Epidermal melanocyte (primary cell): ENCODE measurements at regions not wholly inside any gene's neighbourhood (a gene's known extent, or its start where the extent isn't known, plus 50 kb on each side); places are given as distances from the start of the nearest gene placed in this dataset.

Source experiments
- DNase-seq: peaks from one replicate; pipeline ENCODE4 v3.0.0; 2011; ENCODE audit warnings: low spot score; ENCODE audit not compliant: insufficient read length

- DNase-seq, result no peak
Observed at GRCh38 chr5:35367526-35367925, 137.2 kb upstream of the PRLR start.

DNA sequence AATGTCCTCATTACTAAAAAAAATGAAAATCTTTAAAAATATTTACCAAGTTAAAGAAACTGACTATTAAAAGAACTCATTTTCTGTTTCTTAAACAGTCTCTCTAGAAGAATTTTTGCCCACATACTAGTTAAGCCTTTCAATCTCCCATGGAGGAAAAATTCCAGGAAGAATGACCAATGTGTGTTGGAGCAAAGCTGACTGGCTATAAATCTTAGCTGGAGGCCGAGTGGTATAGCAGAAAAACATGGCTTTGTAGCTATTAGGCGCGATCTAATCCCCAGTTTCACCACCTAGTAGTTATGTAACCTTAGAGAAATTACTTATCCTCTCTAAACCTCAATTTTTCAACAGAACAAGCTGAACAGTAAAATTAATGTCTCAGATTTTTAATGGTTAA lies 135.5 kb upstream of the PRLR start:
- no peak for DNase-seq

DNA sequence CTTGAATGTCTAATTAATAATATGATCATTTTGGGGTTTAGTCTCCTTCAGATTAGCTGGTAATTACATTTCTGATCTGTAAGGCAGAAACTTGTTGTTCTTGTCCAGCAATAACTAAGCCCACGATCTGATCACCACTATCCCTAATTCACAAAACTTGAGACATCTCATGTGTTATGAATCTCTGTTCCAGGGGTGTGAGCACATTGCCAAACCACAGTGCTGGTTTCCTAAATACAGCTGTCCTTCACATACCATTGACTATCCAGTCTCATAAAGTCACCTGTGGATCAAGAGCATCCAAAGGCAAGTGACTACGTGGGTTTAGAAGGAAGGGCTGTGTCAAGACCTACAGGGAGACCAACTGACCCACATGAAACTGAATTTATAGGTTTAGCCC lies 134.1 kb upstream of the PRLR start:
- DNase-seq, result no peak

- DNase-seq, result peak; percentile 38
Observed at GRCh38 chr5:35363387-35363965, 133.2 kb upstream of the PRLR start.

- no peak for DNase-seq
Observed at GRCh38 chr5:35362772-35363171, 132.5 kb upstream of the PRLR start.

GRCh38 chr5:35360671-35361070 lies 130.4 kb upstream of the PRLR start:
- no peak for DNase-seq

DNA sequence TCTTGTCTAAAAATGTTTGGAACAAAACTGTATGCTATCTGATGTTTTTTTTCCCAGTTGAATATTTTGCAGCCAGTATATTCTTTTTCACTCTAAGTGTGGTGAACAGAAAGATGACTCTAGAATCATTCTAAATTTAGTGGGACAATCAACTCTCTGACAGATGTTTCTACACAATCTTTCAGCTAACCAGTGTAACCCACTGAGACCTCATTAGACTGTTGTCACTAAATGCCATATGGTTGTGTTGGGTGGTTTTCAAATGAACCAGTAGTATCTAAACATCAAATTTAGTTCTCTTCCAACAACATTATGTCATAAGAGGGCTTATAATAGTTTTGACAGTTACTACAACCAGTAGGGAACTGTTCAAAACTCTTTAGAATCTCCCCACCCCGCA lies 129.6 kb upstream of the PRLR start:
- no peak for DNase-seq

DNA sequence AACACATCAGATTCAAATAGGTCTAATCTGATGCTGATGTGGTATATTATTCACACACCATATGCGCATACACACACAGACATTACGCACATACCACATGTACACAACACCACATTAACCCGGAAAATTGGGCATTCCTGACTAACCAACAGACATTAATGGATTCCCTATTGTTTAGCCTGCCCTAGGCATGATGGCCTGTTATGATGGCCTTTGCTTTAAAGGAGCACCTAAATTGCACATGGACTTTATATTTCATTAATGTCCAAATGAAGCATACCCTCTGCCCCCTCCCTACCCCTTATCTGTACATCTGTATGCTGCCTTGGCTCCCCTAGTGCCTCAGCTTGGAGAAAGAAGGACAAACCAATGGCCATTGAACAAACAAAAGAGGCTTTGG lies 127.7 kb upstream of the PRLR start:
- no peak for DNase-seq

DNA sequence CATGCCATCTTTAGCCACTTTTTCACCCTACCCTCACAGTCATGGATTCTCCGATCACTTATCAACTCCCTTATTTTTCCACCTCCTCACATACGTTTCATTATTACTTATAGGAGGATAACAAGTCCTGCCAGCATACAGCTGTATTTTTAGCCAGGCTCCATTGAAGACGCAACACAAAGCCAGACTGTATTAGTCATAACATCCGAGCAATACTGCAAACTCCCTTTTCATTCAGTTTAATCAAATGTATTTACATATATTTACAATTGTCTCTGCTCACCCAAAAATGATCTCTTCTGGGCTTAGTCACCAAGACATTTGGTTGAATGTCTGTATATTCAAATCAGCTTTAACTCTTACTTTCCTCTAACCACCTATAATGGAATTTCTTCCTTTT lies 126.4 kb upstream of the PRLR start:
- no peak for DNase-seq

DNA sequence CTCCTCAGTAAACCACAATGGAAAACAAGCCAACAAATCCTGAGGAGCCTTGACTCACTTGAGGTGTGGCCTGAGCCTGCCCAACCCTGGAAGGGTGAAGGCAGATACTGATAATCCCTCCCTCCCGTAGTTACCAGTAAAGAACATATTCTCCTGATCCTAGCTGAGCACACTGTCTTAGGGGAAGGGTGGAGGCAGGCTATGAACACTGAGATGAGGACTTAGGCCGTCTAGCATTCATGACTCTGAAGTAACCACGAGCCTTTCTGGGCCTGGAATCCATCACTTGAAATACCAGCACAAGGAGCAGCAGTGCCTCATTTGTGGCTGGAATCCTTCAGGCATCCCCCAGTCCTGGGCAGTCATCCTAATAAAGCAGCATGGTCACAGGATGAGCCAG lies 124.5 kb upstream of the PRLR start:
- DNase-seq, result no peak

- no peak for DNase-seq
Observed at GRCh38 chr5:35345222-35345621, 114.9 kb upstream of the PRLR start.

GRCh38 chr5:35342664-35343063 lies 112.4 kb upstream of the PRLR start:
- no peak for DNase-seq

- DNase-seq, result no peak
Observed at GRCh38 chr5:35341189-35341588, 110.9 kb upstream of the PRLR start.

DNA sequence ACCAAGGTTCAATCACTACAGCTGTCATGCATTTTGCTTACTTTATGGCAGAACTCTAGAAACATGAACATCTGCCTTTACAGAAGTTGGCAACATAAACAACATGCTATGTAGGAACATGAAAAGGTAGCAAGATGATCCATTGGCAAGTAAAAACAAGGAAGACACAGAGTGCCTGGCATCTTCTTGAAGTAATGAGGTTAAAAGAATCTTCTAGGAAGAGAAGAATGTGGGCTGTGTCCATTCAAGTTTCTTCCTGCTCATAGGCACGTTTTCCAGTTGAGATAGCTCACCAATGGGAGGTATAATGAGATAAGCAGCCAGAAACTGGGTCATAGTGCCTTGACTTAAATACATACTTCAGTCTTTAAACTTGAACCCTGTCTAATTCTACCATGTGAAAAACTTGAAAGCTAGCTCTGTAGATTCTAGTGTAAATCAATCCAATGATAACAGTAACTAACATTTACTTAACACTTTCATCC lies 109.4 kb upstream of the PRLR start:
- DNase-seq, result no peak

GRCh38 chr5:35339006-35339405 lies 108.7 kb upstream of the PRLR start:
- DNase-seq, result no peak

DNA sequence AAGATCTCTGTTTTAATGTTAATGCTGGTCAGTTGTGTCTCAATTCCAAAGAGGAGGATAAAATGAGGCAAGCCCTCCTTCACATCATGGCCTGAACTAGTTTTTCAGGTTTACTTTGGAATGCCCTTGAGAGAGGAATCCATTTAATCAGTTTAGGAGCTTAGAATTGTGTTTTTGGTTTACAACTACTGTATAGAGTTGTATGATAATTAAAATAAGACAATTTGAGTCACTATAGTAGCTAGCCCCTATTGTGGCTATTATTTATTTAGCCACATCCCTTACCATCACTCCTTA lies 107.8 kb upstream of the PRLR start:
- DNase-seq, result no peak

DNA sequence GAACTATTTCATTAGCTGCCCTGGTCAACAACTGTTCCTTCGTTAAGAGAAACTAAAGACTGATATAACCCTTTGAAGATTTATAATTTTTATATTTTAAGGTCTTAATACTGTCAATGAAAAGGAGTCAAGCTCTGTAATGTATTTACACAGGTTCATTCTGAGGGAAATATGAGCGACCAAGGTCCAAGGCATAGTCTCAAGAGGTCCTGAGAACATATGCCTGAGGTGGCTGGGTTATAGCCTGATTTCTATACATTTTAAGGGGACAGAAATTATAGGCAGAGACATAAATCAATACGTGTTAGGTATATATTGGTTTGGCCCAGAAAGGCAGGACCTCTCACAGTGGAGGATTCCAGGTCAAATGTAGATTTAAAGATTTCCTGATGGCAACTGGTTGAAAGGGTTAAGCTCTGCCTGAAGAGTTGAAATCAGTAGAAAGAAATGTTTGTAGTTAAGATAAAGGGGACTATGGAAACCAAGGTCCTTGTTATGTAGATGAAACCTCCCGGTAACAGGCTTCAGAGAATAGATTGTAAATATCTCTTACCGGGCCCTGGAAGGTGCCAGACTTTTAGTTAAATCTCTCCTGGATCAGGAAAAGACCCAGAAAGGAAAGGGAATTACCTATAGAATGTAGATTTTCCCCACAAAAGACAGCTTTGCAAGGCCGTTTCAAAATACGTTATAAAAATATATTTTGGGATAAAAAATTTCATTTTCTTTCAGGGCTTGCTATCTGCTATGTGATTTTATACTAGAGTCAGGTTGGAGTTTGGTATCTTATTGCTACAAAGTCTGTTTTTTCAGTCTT lies 107.3 kb upstream of the PRLR start:
- DNase-seq, result no peak

GRCh38 chr5:35336230-35336629 lies 105.9 kb upstream of the PRLR start:
- DNase-seq, result no peak

DNA sequence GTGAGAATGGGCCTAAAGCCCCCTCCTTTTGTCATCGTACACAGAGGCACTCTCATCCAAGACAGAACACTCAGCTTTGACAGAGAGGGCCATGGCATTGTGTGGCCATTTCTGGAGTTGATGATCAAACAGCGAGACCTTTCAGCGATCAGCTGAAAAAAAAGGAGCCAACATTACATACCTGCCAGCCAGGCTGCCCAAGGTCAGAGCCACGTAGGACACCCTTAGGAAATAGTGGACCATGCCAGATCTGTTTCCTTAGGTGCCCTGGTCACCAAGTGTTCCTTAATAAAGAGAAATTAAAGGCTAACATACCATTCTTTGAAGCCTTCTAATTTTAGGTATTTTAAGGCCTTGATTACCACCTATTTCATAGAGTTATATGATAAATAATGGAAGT lies 105.5 kb upstream of the PRLR start:
- DNase-seq, result no peak

- DNase-seq, result no peak
Observed at GRCh38 chr5:35333366-35333765, 103.1 kb upstream of the PRLR start.

GRCh38 chr5:35331956-35332950 lies 102.0 kb upstream of the PRLR start:
- DNase-seq, result no peak

- no peak for DNase-seq
Observed at GRCh38 chr5:35325836-35326235, 95.5 kb upstream of the PRLR start.
